ENCODE measurements at regions not wholly inside any gene's neighbourhood (a gene's known extent, or its start where the extent isn't known, plus 50 kb on each side); places are given as distances from the start of the nearest gene placed in this dataset.
"Not testable (repeated sequence)": the region's sequence is repeated elsewhere in the genome, so short reads cannot be mapped to it uniquely, and the experiment has no call there.

DNA sequence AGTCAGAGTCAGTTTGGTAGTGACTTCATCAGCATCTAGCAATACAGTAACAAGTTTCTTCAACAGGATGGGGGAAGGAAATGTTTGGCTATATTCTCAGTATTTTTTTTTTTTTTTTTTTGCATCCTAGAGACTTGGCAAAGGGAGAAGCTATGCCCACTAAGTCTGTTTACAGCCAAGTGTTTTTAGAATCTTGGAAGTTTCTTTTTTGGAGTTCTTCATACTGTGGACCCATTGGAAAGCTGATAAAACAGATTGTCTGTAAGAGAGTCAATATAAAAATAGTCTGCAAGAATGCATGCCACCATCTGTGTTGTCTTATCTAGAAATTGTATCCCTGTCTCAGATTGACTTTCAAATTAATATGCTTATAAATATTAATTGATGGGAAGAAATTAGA lies 171.2 kb downstream of the ADCYAP1 start:
- Mint-ChIP-seq H3K4me1 (ENCODE audit: unreplicated experiment) (no peaks in the 10 kb centered on the region), H3K27ac (ENCODE audit: unreplicated experiment) (no peak overlapping the region), H3K36me3 (ENCODE audit: low read depth, unreplicated experiment) (no peaks in the 10 kb centered on the region), H3K9me3 (ENCODE audit: unreplicated experiment) (no peaks in the 10 kb centered on the region), H3K27me3 (ENCODE audit: unreplicated experiment) (peaks cover 4% of the 10 kb centered on the region), H3K4me3 (ENCODE audit: unreplicated experiment) (no peak overlapping the region)
- TF ChIP-seq, protein P1, sequence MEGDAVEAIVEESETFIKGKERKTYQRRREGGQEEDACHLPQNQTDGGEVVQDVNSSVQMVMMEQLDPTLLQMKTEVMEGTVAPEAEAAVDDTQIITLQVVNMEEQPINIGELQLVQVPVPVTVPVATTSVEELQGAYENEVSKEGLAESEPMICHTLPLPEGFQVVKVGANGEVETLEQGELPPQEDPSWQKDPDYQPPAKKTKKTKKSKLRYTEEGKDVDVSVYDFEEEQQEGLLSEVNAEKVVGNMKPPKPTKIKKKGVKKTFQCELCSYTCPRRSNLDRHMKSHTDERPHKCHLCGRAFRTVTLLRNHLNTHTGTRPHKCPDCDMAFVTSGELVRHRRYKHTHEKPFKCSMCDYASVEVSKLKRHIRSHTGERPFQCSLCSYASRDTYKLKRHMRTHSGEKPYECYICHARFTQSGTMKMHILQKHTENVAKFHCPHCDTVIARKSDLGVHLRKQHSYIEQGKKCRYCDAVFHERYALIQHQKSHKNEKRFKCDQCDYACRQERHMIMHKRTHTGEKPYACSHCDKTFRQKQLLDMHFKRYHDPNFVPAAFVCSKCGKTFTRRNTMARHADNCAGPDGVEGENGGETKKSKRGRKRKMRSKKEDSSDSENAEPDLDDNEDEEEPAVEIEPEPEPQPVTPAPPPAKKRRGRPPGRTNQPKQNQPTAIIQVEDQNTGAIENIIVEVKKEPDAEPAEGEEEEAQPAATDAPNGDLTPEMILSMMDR (IDR thresholded peaks at IDR 0.05; ENCODE audit: unreplicated experiment) = no peak
- DNase-seq (ENCODE audit: low spot score) = no peak

DNA sequence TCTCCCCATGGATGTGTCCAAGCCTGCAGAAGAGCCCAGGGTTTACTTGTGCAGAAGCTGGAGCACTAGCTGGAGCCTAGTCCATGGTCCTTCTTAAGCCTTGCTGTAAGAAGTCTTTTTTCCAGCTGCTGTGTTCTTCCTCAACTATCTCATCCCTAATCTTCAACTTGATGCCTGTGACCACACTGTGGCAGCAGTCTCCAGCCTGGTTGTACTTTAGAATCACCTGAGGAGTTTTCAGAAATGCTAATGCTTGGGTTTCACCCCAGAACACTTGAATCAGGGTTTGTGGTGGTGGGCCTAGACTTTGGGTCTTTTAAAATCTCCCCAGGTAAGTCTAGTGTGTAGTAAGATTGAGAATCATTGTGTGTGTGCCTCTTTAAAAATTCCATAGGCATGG lies 173.6 kb downstream of the ADCYAP1 start:
- no peaks in the 10 kb centered on the region for H3K4me1 Mint-ChIP-seq (ENCODE audit: unreplicated experiment)
- TF ChIP-seq, protein P1 (IDR thresholded peaks at IDR 0.05; ENCODE audit: unreplicated experiment) = no peak
- no peak overlapping the region for H3K4me3 Mint-ChIP-seq (ENCODE audit: unreplicated experiment)
- no peak for DNase-seq (ENCODE audit: low spot score)
- no peaks in the 10 kb centered on the region for H3K9me3 Mint-ChIP-seq (ENCODE audit: unreplicated experiment)
- H3K27me3 Mint-ChIP-seq (ENCODE audit: unreplicated experiment) = peaks cover 4% of the 10 kb centered on the region
- H3K27ac Mint-ChIP-seq (ENCODE audit: unreplicated experiment) = no peak overlapping the region
- H3K36me3 Mint-ChIP-seq (ENCODE audit: low read depth, unreplicated experiment) = no peaks in the 10 kb centered on the region

DNA sequence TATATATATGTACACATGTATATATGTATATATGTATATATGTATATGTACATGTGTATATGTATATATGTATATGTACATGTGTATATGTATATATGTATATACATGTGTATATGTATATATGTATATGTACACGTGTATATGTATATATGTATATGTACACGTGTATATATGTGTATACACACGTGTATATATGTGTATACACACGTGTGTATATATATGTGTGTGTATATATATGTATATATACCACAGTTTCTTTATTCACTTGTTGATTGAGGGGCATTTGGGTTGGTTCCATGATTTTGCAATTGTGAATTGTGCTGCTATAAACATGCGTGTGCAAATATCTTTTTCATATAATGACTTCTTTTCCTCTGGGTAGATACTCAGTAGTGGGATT lies 179.0 kb downstream of the ADCYAP1 start:
- not testable (repeated sequence) for DNase-seq (ENCODE audit: low spot score); H3K4me3 Mint-ChIP-seq (ENCODE audit: unreplicated experiment); H3K36me3 Mint-ChIP-seq (ENCODE audit: low read depth, unreplicated experiment); H3K4me1 Mint-ChIP-seq (ENCODE audit: unreplicated experiment); H3K27me3 Mint-ChIP-seq (ENCODE audit: unreplicated experiment); H3K27ac Mint-ChIP-seq (ENCODE audit: unreplicated experiment)
- peaks cover 13% of the 10 kb centered on the region for H3K9me3 Mint-ChIP-seq (ENCODE audit: unreplicated experiment)

DNA sequence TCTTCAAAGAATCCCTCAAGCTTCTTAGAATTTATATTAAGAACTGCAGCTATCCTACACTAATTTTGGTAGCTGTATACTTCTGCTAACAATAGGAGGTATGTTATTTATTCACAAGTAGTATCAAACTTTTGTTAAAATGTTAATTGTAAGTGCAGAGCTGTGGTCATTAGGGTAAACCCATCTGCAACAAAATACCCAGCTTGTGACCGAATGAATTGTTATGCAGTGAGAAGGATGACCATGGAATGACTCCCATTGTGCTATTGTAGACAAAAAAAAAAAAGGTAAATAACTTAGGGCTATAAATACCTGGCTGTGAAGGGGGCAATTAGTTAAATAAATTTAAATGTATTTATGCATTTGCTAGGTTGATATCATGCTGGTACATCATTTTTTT lies 186.1 kb downstream of the ADCYAP1 start:
- TF ChIP-seq, protein P1 (IDR thresholded peaks at IDR 0.05; ENCODE audit: unreplicated experiment) = no peak
- H3K4me1 Mint-ChIP-seq (ENCODE audit: unreplicated experiment) = peaks cover 3% of the 10 kb centered on the region
- peaks cover 2% of the 10 kb centered on the region for H3K27me3 Mint-ChIP-seq (ENCODE audit: unreplicated experiment)
- H3K4me3 Mint-ChIP-seq (ENCODE audit: unreplicated experiment) = no peak overlapping the region
- no peaks in the 10 kb centered on the region for H3K36me3 Mint-ChIP-seq (ENCODE audit: low read depth, unreplicated experiment)
- H3K27ac Mint-ChIP-seq (ENCODE audit: unreplicated experiment) = no peak overlapping the region
- H3K9me3 Mint-ChIP-seq (ENCODE audit: unreplicated experiment) = peaks cover 13% of the 10 kb centered on the region
- no peak for DNase-seq (ENCODE audit: low spot score)

DNA sequence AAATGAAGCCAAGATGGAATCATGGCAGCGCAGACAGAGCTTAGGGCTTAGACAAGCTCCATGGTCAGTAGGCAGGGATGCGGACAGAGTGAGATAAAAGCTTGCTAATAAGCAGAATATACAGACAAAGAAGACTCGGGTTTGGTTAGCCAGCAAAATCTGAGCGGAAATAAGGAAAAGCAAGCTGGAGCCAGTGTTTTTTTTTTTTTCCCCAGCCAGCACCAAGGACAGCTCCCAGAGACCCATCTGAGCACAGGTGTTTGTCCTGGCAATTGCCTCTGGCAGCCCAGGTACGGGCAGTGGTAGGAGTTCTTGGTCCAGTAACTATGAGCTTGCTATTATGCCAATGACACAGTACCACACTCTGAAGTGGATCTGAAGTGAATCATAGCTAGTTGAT lies 187.6 kb downstream of the ADCYAP1 start:
- Mint-ChIP-seq H3K4me3 (ENCODE audit: unreplicated experiment) (no peak overlapping the region), H3K9me3 (ENCODE audit: unreplicated experiment) (peaks cover 12% of the 10 kb centered on the region), H3K27me3 (ENCODE audit: unreplicated experiment) (peaks cover 2% of the 10 kb centered on the region), H3K4me1 (ENCODE audit: unreplicated experiment) (peaks cover 3% of the 10 kb centered on the region), H3K36me3 (ENCODE audit: low read depth, unreplicated experiment) (peaks cover under 1% of the 10 kb centered on the region), H3K27ac (ENCODE audit: unreplicated experiment) (no peak overlapping the region)
- peak; percentile 12 for DNase-seq (ENCODE audit: low spot score)
- TF ChIP-seq, protein P1 (IDR thresholded peaks at IDR 0.05; ENCODE audit: unreplicated experiment) = no peak

DNA sequence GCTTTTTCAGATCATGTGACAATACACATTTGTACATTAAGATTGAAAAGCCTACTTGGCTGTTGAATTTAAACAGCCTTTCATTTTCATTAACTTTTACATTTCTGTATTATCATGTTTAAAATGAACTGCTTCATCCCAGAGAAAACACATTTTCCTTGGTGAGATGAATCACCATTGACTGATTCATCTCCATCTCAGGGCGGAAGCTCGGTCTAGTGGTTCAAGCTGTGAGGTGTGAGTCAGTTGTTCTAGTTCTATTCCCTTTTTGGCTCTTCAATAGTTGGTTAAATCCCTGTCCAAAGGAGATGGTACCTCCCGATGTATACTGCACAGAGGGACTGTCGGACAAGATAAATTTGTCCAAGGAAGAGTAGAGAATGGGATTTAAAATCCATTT lies 189.7 kb downstream of the ADCYAP1 start:
- TF ChIP-seq, protein P1 (IDR thresholded peaks at IDR 0.05; ENCODE audit: unreplicated experiment) = no peak
- Mint-ChIP-seq H3K9me3 (ENCODE audit: unreplicated experiment) (peaks cover 5% of the 10 kb centered on the region), H3K4me1 (ENCODE audit: unreplicated experiment) (peaks cover 3% of the 10 kb centered on the region), H3K27ac (ENCODE audit: unreplicated experiment) (no peak overlapping the region), H3K27me3 (ENCODE audit: unreplicated experiment) (peaks cover 2% of the 10 kb centered on the region), H3K36me3 (ENCODE audit: low read depth, unreplicated experiment) (peaks cover 8% of the 10 kb centered on the region), H3K4me3 (ENCODE audit: unreplicated experiment) (no peak overlapping the region)
- DNase-seq (ENCODE audit: low spot score) = no peak

DNA sequence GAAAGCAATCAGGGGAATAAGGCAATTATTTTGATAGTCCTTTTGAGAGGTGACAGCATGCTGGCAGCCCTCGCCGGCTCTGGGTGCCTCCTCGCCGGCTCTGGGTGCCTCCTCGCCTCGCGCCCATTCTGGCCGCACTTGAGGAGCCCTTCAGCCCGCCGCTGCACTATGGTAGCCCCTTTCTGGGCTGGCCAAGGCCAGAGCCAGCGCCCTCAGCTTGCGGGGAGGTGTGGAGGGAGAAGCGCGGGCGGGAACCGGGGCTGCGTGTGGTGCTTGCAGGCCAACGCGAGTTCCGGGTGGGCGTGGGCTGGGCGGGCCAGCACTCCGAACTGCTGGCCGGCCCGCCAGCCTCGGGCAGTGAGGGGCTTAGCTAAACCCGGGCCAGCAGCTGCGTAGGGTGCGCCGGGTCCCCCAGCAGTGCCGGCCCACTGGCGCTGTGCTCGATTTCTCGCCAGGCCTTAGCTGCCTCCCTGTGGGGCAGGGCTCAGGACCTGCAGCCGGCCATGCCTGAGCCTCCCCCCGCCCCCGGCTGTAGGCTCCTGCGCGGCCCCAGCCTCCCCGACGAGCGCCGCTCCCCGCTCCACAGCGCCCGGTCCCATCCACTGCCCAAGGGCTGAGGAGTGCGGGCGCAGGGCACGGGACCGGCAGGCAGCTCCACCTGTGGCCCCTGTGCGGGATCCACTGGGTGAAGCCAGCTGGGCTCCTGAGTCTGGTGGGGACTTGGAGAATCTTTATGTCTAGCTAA lies 193.5 kb downstream of the ADCYAP1 start:
- H3K27ac Mint-ChIP-seq (ENCODE audit: unreplicated experiment); H3K36me3 Mint-ChIP-seq (ENCODE audit: low read depth, unreplicated experiment); H3K27me3 Mint-ChIP-seq (ENCODE audit: unreplicated experiment); DNase-seq (ENCODE audit: low spot score); H3K4me1 Mint-ChIP-seq (ENCODE audit: unreplicated experiment); H3K9me3 Mint-ChIP-seq (ENCODE audit: unreplicated experiment): not testable (repeated sequence)
- H3K4me3 Mint-ChIP-seq (ENCODE audit: unreplicated experiment) = peak overlapping the region; percentile 16
